ENCODE measurements at regions not wholly inside any gene's neighbourhood (a gene's known extent, or its start where the extent isn't known, plus 50 kb on each side); places are given as distances from the start of the nearest gene placed in this dataset.

GRCh38 chr1:200332716-200333115 lies 77.1 kb downstream of the ZNF281 start:
- TF ChIP-seq CTCF (conservative IDR thresholded peaks at IDR 0.05; ENCODE audit: low read length) (no peak), EZH2phosphoT487 (IDR thresholded peaks at IDR 0.05; ENCODE audit: borderline replicate concordance, low read depth, low read length) (no peak)
